Stimulated activated CD4-positive, alpha-beta T cell treated with anti-CD3 and anti-CD28 coated beads, Interleukin-15, amount 100 ng/mL, for 48 hours (primary cell): ENCODE measurements at regions not wholly inside any gene's neighbourhood (a gene's known extent, or its start where the extent isn't known, plus 50 kb on each side); places are given as distances from the start of the nearest gene placed in this dataset.
"Not testable (repeated sequence)": the region's sequence is repeated elsewhere in the genome, so short reads cannot be mapped to it uniquely, and the experiment has no call there.

Source experiments
- DNase-seq, 2 donors: peaks; one replicate each; pipeline ENCODE4 v3.0.0-alpha.2; 2020; ENCODE audit warnings: low read depth in 2 of 2

DNA sequence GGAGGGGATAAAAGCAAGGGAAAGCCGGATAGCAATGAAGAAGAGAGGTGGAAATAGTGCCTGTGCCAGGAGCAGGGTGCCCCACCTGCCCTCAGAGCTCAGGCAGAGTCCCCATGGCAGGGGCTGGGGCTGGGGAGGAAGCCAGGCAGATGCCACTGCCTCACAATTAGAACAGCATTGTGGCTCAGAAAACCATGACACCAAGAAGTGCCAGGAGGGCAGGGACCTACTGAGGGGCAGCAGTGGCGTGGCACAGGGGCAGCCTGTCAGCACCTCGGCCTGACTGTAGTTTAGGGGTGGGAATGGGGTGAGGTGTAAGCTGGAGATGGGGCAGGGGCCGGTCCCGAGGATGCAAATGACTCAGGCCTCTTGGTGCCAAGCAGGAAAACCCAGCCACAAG lies 532.1 kb upstream of the B3GAT1 start:
- no peak for DNase-seq

DNA sequence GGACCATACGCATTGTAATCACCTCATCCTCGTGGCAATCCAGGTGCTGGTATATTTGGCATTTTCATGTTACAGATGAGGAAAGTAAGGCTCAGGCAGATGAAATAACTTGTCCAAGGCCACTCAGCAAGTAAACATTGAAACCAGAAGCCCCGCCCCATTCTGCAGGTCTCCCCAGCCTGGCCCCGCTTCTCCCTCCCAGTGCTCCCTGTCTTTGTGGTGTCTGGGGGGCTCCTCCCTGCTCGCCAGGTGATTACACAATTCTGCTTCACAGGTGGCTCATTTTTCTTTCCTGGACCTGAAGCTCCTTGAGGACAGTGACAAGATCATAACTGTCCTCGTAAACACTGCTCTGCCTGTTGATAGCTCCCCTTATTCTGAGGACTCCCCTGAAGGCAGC lies 531.5 kb upstream of the B3GAT1 start:
- no peak for DNase-seq

GRCh38 chr11:134942681-134943080 lies 530.6 kb upstream of the B3GAT1 start:
- DNase-seq: no peak

DNA sequence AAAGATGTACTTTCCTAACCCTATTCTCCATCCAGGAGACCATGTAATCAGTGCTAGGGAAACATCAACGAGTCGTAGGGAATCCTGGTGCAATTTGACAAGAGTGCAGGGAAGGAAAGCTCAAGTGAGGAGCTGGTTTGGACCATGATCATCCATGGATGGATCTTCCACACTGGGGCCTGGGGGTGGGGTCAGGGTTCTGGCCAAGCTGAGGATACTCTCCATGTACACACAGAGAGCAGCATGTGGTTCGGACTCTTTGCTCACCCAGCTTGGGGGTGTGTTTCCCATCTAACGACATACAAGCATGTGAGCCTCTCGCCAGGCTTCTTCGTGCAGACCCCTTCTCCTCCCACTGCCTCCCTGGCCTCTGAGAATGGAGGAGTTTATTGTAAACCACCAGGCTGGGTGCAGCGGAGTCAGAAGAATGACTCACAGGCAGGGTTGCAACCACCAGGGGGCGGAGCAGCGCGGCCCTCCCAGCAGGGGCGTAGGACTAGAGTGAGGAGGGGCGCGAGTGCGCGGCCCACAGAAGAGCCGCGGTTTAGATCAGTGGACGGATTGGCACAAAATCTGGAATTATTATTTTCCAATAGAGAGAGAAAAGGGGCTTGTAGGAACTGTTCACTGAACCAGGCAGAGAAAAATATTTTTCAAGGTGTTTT lies 530.0 kb upstream of the B3GAT1 start:
- DNase-seq: peak in 1 of 2 donors; percentile 3

DNA sequence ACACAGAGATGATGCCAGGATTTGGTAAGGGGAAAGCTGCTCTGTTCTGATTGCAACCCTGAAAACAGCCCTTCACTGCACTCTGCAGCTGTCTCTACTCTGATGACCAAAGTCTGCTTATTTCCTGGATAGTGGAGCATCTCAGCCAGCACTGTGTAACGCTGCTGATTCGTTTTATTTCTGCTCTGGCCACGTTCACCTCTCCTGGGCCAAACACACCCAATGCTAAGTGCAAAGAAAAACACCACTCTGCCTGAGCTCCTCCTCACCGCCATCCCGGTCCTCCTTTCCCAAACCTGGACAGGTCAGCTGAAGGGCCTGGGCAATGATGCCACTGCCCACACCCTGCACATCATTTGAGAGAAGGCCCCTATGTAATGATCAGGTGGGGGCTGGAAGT lies 529.3 kb upstream of the B3GAT1 start:
- DNase-seq: no peak

DNA sequence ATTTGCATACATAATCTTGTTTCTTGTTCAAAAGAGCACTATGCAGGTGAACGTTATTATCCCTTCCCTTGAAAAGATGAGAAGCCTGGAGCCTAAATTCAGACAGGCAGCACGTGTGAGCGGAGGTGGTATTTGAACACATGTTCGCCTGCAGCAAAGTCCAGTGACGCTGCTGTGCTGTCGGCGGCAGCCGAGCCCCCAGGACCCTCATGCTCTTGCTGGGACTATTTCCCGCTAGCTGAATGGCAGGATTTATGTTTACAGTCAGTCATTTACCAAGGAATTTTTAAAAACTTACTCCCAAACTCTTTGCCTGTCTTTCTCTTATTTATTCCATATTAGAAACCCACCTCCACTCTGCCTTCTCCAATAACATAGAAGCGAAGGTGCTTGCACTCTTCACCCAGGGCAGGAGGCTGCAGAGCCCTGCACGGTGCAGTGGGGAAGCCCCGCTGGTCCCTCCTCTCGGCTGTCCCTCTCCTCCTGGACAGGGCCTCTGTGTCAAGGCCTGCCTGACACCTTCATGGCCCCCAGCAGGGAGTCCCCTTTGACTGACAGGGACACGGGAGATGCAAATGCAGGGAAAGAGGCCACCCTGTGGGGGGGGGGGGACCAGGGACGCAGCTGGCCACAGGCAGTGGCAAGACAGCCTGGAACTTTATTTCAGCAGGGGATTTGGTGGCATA lies 528.5 kb upstream of the B3GAT1 start:
- no peak for DNase-seq

DNA sequence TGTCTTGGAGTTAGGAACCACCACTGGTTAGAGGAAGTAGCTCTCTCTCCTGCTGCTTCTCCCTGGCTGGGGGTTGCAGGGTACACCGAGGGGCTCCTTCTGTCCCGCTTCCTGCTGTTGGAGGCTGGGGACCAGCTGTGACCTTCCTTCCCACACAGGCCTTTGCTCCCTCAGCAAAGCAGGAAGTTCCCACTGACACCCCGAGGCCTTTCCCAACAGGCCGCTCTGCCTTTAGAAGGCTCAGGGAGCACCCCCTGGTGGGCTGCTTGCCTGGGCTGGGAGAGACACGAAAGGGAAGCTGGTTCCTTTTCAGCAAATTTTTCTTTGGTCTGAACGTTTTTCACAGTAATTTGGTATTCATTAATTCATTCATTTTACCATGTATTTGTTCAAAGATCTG lies 527.9 kb upstream of the B3GAT1 start:
- DNase-seq: no peak

- no peak for DNase-seq
Observed at GRCh38 chr11:134939031-134939430, 527.0 kb upstream of the B3GAT1 start.

- DNase-seq: no peak
Observed at GRCh38 chr11:134938212-134938611, 526.2 kb upstream of the B3GAT1 start.

GRCh38 chr11:134937193-134937592 lies 525.2 kb upstream of the B3GAT1 start:
- not testable (repeated sequence) for DNase-seq

DNA sequence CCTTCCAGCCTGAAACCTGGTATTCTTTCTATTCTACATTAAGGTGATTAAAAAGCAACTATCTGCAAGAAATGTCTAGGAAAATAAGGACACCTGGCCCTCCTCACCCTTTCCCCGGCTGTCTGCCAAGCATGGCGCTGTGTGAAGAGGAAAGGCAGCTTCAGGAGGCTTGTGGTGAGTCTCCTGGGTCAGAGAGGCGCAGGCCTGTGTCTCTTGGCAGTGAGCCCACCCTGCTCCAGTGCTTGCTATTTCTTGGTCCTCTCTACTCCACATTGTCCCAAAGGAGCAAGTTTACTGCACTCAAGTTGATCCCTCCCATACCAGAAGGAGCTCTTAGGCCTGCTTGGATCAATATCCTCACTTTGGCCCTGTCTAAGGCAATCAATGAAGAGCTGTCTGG lies 520.7 kb upstream of the B3GAT1 start:
- no peak for DNase-seq

DNA sequence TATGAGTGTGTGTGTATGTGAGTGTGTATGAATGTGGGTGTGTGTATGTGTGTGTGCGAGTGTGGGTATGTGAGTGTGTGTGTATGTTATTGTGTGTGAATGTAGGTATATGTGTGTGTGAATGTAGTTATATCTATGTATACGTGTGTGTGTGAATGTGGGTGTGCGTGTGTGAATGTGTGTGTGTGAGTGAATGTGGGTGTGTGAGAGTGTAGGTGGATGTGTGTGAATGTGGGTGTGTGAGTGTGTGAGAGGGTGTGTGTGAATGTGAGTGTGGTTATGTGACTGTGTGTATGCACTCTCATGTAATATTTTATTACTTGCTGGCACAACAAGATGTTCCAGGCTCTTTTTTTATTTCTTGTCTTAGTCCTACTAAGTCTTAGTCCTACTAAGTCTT lies 513.4 kb upstream of the B3GAT1 start:
- no peak for DNase-seq

GRCh38 chr11:134923441-134923840 lies 511.4 kb upstream of the B3GAT1 start:
- no peak for DNase-seq

- DNase-seq: no peak
Observed at GRCh38 chr11:134921938-134922337, 509.9 kb upstream of the B3GAT1 start.

GRCh38 chr11:134920851-134921608 lies 509.0 kb upstream of the B3GAT1 start:
- DNase-seq: no peak

- no peak for DNase-seq
Observed at GRCh38 chr11:134916421-134917213, 504.6 kb upstream of the B3GAT1 start.

- DNase-seq: no peak
Observed at GRCh38 chr11:134915881-134916280, 503.8 kb upstream of the B3GAT1 start.

GRCh38 chr11:134915212-134915611 lies 503.2 kb upstream of the B3GAT1 start:
- no peak for DNase-seq

GRCh38 chr11:134913999-134914590 lies 502.1 kb upstream of the B3GAT1 start:
- no peak for DNase-seq

DNA sequence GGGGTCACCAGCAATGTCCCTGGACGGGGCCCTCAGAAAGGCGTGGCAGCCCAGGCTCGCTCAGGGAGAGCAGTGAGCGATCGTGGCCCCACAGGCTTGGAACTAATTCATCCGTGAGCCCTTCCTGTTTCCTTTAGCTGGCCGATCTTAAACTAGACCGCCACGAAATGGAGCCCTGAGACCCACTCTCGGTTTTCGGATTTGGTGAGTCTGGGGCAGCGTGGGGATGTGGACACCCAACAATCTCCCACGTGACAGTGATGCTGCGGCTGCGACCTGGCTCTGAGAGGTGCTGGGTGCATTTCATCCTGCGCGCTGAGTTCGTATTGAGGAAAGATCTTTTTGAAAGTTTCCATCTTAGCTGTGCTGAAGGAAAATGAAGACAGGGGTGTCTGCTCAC lies 501.3 kb upstream of the B3GAT1 start:
- DNase-seq: no peak

- no peak for DNase-seq
Observed at GRCh38 chr11:134911514-134912180, 499.6 kb upstream of the B3GAT1 start.
